ENCODE measurements at regions not wholly inside any gene's neighbourhood (a gene's known extent, or its start where the extent isn't known, plus 50 kb on each side); places are given as distances from the start of the nearest gene placed in this dataset.

- no peak for TF ChIP-seq TAF1 (IDR thresholded peaks at IDR 0.05; ENCODE audit: borderline replicate concordance, low read depth, low read length)
- no peak for TF ChIP-seq POLR2A (IDR thresholded peaks at IDR 0.05; ENCODE audit: low read depth, low read length)
- no peak for TF ChIP-seq POLR2AphosphoS5 (IDR thresholded peaks at IDR 0.05; ENCODE audit: low read depth, low read length)
Observed at GRCh38 chr12:84290168-84290567, 622.4 kb downstream of the SLC6A15 start.
